GM12878 (cell line): ENCODE measurements at regions not wholly inside any gene's neighbourhood (a gene's known extent, or its start where the extent isn't known, plus 50 kb on each side); places are given as distances from the start of the nearest gene placed in this dataset.

Experiments
- ATAC-seq: fragments of 200-7000 bp; cut with Tn5 transposase; 3 replicates; pipeline ENCODE4 v1.9.1; 2020; ENCODE audit warnings: mild to moderate bottlenecking, moderate library complexity
- BruUV-seq: library from RNA; stranded (reverse); fragments of 400-500 nt; replicated peaks from 2 replicates; lab custom pipeline; 2021; lab: Mats Ljungman, UMichigan
- CTCF ChIA-PET: fragments of 300-600 bp; sonication (Branson Sonifier 250); formaldehyde crosslinking; extraction: SDS; loops from one replicate; lab custom pipeline; 2021; ENCODE audit warnings: inconsistent platforms; lab: Yijun Ruan, JAX
- POLR2A ChIA-PET: fragments of 350-600 bp; formaldehyde crosslinking; extraction: SDS; loops from one replicate; lab custom pipeline; 2021; ENCODE audit warnings: inconsistent platforms; lab: Charles Lee
- RAD21 ChIA-PET: fragments of 300-600 bp; sonication (Branson Sonifier 250); formaldehyde crosslinking; loops from one replicate; lab custom pipeline; 2023; ENCODE audit warnings: antibody characterized with exemption; ENCODE audit not compliant: unreplicated experiment; lab: Charles Lee
- SMC1A ChIA-PET: fragments of 300-600 bp; sonication (Branson Sonifier 250); formaldehyde crosslinking; loops from one replicate; lab custom pipeline; 2023; ENCODE audit not compliant: unreplicated experiment, uncharacterized antibody; lab: Charles Lee
- DNase-seq: peaks from one replicate; pipeline ENCODE4 v3.0.0-alpha.2; 2011; ENCODE audit warnings: low read depth, low spot score
- FAIRE-seq: peaks from 3 replicates; lab custom pipeline; 2011; peaks lifted over from hg19 to GRCh38; lab: Jason Lieb, UNC
- H2AFZ ChIP-seq: 2 replicates; pipeline ENCODE4 v1.6.0; 2011; ENCODE audit warnings: low read depth, low read length, control low read depth; ENCODE audit not compliant: control insufficient read depth
- H3K27ac ChIP-seq: 2 replicates; pipeline ENCODE4 v1.5.1; 2011; ENCODE audit warnings: control low read depth; ENCODE audit not compliant: control insufficient read depth, insufficient read depth
- H3K27me3 ChIP-seq, 2 experiments: replicated peaks in 1 of 2; 2 replicates each; pipeline versions ENCODE4 v1.6.0 to v1.6.1; 2011; ENCODE audit warnings: low read length in 1 of 2; ENCODE audit not compliant: control insufficient read depth in 2 of 2, insufficient read depth in 2 of 2
- H3K36me3 ChIP-seq, 2 experiments: 2 replicates each; pipeline ENCODE4 v1.5.1; 2011; ENCODE audit warnings: low read length in 1 of 2; ENCODE audit not compliant: control insufficient read depth in 2 of 2, insufficient read depth in 2 of 2
- H3K4me1 ChIP-seq: 2 replicates; pipeline ENCODE4 v1.6.1; 2011; ENCODE audit warnings: mild to moderate bottlenecking, low read length, moderate library complexity, mixed read lengths; ENCODE audit not compliant: control insufficient read depth, insufficient read depth
- H3K4me2 ChIP-seq: 2 replicates; pipeline ENCODE4 v1.6.0; 2011; ENCODE audit warnings: control low read depth; ENCODE audit not compliant: control insufficient read depth, insufficient read depth
- H3K4me3 ChIP-seq: fragments of 200-600 bp; sonication (generic); 2 replicates; pipeline ENCODE4 v1.5.1; 2016
- H3K79me2 ChIP-seq: 2 replicates; pipeline ENCODE4 v1.6.0; 2011; ENCODE audit warnings: low read length; ENCODE audit not compliant: control insufficient read depth, insufficient read depth
- H3K9ac ChIP-seq: 2 replicates; pipeline ENCODE4 v1.8.0; 2011; ENCODE audit warnings: low read length, control low read depth, mixed read lengths; ENCODE audit not compliant: control insufficient read depth, insufficient read depth
- H3K9me3 ChIP-seq: replicated peaks from 3 replicates; pipeline ENCODE4 v1.5.1; 2011; ENCODE audit warnings: mild to moderate bottlenecking, low read length; ENCODE audit not compliant: control insufficient read depth, insufficient read depth
- H4K20me1 ChIP-seq: 2 replicates; pipeline ENCODE4 v1.6.0; 2011; ENCODE audit not compliant: control insufficient read depth, insufficient read depth
- HDAC6 ChIP-seq: fragments of 200-600 bp; sonication (generic); IDR thresholded peaks from one replicate; pipeline ENCODE4 v1.8.0; 2017; ENCODE audit warnings: antibody characterized with exemption; ENCODE audit not compliant: unreplicated experiment
- NFYB ChIP-seq: IDR thresholded peaks from 2 replicates; pipeline ENCODE4 v1.6.1; 2011; ENCODE audit warnings: low read depth, mild to moderate bottlenecking, low read length, improper control_type of control experiment, moderate library complexity; ENCODE audit not compliant: insufficient read depth
- NRF1 ChIP-seq: conservative IDR thresholded peaks from 2 replicates; pipeline ENCODE4 v1.6.1; 2011; ENCODE audit warnings: mild to moderate bottlenecking, low read depth, low read length, improper control_type of control experiment
- WGBS: methylation state at CpG from one replicate; pipeline ENCODE4 v1.1.6; 2016; ENCODE audit warnings: low lambda C conversion rate; ENCODE audit not compliant: insufficient replicate concordance, insufficient coverage; ENCODE audit errors: missing lambda C conversion rate; 5-methylcytosine and 5-hydroxymethylcytosine counted together
- in situ Hi-C: fragments of 300-500 bp; cut with MboI; formaldehyde crosslinking; loops from 9 replicates; pipeline ENCODE4 v1.14.3; 2018; ENCODE audit warnings: mixed read lengths
- intact Hi-C: fragments of 100-400 bp; cut with micrococcal nuclease; formaldehyde crosslinking; loops from one replicate; pipeline ENCODE4 v1.14.2; 2022; ENCODE audit not compliant: unreplicated experiment
- TF ChIP-seq, protein P1 (sequence below): fragments of 450-650 bp; formaldehyde crosslinking; IDR thresholded peaks from 2 replicates; pipeline ENCODE4 v1.5.0; 2022; ENCODE audit warnings: mild to moderate bottlenecking, missing genetic modification characterization
- TF ChIP-seq, protein P2 (sequence below): IDR thresholded peaks from 2 replicates; pipeline ENCODE4 v1.6.1; 2012; ENCODE audit warnings: low read depth, low read length, improper control_type of control experiment
- TF ChIP-seq, protein P3 (sequence below): IDR thresholded peaks from 2 replicates; pipeline ENCODE4 v1.6.1; 2011; ENCODE audit warnings: low read depth, mild to moderate bottlenecking, low read length, moderate library complexity, borderline replicate concordance; ENCODE audit errors: extremely low read depth

DNA sequence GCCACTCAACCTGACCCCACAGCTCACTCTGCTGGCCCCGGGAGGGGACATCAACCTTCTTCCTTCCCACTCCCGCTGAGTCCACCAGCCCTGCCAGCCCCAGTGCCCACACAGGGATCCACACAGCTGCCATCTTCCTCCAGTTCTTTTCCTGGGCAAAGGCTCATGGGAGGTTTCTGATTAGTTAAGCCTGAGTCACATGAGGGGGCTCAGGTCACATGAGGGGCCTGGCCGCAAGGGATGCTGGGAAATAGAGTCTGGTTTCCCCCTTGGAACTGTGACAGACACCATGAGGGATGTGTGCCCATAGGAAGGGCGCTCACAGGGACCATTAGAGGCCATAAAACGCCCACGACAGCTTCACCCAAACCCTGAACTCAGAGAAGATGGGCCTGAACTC lies 228.7 kb upstream of the SFSWAP start:
- Histone ChIP-seq H3K36me3 (no peaks in the 10 kb centered on the region), H2AFZ (no peak overlapping the region), H3K4me2 (no peak overlapping the region), H3K27ac (no peak overlapping the region), H3K4me3 (no peak overlapping the region), H3K9ac (no peak overlapping the region), H4K20me1 (no peaks in the 10 kb centered on the region), H3K9me3 (no peaks in the 10 kb centered on the region), H3K4me1 (no peaks in the 10 kb centered on the region), H3K79me2 (no peaks in the 10 kb centered on the region), H3K27me3 (no peaks in the 10 kb centered on the region; a peak in 1 of 4 replicates)
- BruUV-seq: no TSS peak
- FAIRE-seq: no peak
- SMC1A ChIA-PET: no interaction called here
- POLR2A ChIA-PET: no interaction called here
- CTCF ChIA-PET: no interaction called here
- in situ Hi-C loops: no loop called here
- no peak for ATAC-seq
- WGBS: 27% methylated on average over 6 of the region's 6 CpGs
- RAD21 ChIA-PET: no interaction called here
- intact Hi-C loops: no loop called here
- DNase-seq: no peak
- TF ChIP-seq, protein P1, sequence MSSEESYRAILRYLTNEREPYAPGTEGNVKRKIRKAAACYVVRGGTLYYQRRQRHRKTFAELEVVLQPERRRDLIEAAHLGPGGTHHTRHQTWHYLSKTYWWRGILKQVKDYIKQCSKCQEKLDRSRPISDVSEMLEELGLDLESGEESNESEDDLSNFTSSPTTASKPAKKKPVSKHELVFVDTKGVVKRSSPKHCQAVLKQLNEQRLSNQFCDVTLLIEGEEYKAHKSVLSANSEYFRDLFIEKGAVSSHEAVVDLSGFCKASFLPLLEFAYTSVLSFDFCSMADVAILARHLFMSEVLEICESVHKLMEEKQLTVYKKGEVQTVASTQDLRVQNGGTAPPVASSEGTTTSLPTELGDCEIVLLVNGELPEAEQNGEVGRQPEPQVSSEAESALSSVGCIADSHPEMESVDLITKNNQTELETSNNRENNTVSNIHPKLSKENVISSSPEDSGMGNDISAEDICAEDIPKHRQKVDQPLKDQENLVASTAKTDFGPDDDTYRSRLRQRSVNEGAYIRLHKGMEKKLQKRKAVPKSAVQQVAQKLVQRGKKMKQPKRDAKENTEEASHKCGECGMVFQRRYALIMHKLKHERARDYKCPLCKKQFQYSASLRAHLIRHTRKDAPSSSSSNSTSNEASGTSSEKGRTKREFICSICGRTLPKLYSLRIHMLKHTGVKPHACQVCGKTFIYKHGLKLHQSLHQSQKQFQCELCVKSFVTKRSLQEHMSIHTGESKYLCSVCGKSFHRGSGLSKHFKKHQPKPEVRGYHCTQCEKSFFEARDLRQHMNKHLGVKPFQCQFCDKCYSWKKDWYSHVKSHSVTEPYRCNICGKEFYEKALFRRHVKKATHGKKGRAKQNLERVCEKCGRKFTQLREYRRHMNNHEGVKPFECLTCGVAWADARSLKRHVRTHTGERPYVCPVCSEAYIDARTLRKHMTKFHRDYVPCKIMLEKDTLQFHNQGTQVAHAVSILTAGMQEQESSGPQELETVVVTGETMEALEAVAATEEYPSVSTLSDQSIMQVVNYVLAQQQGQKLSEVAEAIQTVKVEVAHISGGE: no peak
- TF ChIP-seq HDAC6: no peak
- TF ChIP-seq, protein P2, sequence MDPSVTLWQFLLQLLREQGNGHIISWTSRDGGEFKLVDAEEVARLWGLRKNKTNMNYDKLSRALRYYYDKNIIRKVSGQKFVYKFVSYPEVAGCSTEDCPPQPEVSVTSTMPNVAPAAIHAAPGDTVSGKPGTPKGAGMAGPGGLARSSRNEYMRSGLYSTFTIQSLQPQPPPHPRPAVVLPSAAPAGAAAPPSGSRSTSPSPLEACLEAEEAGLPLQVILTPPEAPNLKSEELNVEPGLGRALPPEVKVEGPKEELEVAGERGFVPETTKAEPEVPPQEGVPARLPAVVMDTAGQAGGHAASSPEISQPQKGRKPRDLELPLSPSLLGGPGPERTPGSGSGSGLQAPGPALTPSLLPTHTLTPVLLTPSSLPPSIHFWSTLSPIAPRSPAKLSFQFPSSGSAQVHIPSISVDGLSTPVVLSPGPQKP: no peak
- TF ChIP-seq NFYB: no peak
- TF ChIP-seq NRF1: no peak
- TF ChIP-seq, protein P3, sequence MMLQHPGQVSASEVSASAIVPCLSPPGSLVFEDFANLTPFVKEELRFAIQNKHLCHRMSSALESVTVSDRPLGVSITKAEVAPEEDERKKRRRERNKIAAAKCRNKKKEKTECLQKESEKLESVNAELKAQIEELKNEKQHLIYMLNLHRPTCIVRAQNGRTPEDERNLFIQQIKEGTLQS: no peak
